ENCODE measurements at regions not wholly inside any gene's neighbourhood (a gene's known extent, or its start where the extent isn't known, plus 50 kb on each side); places are given as distances from the start of the nearest gene placed in this dataset.

GRCh38 chr4:15254236-15254880 is 173.5 kb upstream of the C1QTNF7 start:
- Mint-ChIP-seq H3K4me1 (ENCODE audit: low read depth) (no peaks in the 10 kb centered on the region), H3K27ac (no peak overlapping the region), H3K36me3 (ENCODE audit: low read depth) (no peaks in the 10 kb centered on the region), H3K27me3 (ENCODE audit: low read depth) (no peaks in the 10 kb centered on the region), H3K9me3 (no peaks in the 10 kb centered on the region), H3K4me3 (no peak overlapping the region)

DNA sequence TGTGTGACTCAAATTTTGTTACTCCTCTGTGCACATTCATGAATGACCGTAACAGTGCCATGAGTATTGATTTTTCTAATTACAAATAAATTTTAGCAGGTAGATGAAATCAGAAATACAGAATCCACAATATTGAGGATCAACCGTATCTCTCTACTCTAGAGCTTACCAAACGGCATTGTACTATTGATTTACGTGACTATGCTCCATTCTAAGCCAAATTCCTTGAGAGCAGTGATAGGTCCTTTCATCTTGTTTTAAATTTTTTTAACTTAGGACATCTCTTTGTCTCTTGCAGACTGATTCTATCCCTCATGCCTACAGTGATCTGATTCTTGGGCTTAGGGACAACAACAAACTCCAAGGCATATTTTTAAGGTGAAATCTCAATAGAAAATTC is 172.3 kb upstream of the C1QTNF7 start:
- Mint-ChIP-seq H3K36me3 (ENCODE audit: low read depth) (no peaks in the 10 kb centered on the region), H3K4me3 (no peak overlapping the region), H3K27ac (no peak overlapping the region), H3K4me1 (ENCODE audit: low read depth) (no peaks in the 10 kb centered on the region), H3K27me3 (ENCODE audit: low read depth) (no peaks in the 10 kb centered on the region), H3K9me3 (no peaks in the 10 kb centered on the region)

DNA sequence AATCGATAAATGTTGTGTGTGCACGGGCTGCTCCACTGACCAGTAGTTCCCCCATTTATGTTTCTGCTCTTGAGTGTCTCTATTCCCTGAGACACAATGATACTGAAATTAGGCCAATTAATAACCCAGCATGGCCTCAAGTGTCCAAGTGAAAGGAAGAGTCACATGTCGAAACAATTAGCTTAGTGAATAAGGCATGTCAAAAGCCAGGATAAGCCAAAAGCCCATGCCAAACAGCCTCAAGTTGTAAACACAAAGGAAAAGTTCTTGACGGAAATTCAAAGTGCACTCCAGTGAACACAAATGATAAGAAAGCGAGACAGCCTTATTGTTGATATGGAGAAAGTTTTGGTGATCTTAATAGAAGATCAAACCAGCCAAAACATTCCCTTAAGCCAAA is 167.1 kb upstream of the C1QTNF7 start:
- no peaks in the 10 kb centered on the region for H3K9me3 Mint-ChIP-seq
- H3K4me3 Mint-ChIP-seq = no peak overlapping the region
- no peaks in the 10 kb centered on the region for H3K36me3 Mint-ChIP-seq (ENCODE audit: low read depth)
- H3K27me3 Mint-ChIP-seq (ENCODE audit: low read depth) = peaks cover 3% of the 10 kb centered on the region
- no peaks in the 10 kb centered on the region for H3K4me1 Mint-ChIP-seq (ENCODE audit: low read depth)
- no peak overlapping the region for H3K27ac Mint-ChIP-seq

- H3K27me3 Mint-ChIP-seq (ENCODE audit: low read depth) = peaks cover 6% of the 10 kb centered on the region
- no peaks in the 10 kb centered on the region for H3K36me3 Mint-ChIP-seq (ENCODE audit: low read depth)
- no peak overlapping the region for H3K4me3 Mint-ChIP-seq
- H3K27ac Mint-ChIP-seq = no peak overlapping the region
- H3K4me1 Mint-ChIP-seq (ENCODE audit: low read depth) = no peaks in the 10 kb centered on the region
- no peaks in the 10 kb centered on the region for H3K9me3 Mint-ChIP-seq
These were observed 165.4 kb upstream of the C1QTNF7 start for GRCh38 chr4:15262396-15262795.

DNA sequence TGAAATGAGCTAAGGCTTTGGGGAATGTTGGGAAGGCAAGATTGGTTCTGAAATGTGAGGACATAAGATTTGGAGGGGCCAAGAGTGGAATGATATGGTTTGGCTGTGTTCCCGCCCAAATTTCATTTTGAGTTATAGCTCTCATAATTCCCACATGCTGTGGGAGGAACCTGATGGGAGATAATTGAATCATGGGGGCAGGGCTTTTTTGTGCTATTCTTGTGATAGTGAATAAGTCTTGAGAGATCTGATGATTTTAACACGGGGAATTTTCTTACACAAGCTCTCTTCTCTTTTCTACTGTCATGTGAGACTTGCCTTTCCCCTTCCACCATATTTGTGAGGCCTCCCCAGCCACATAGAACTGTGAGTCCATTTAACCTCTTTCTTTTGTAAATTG is 157.6 kb upstream of the C1QTNF7 start:
- no peaks in the 10 kb centered on the region for H3K4me1 Mint-ChIP-seq (ENCODE audit: low read depth)
- H3K27me3 Mint-ChIP-seq (ENCODE audit: low read depth) = peaks cover 10% of the 10 kb centered on the region
- no peak overlapping the region for H3K27ac Mint-ChIP-seq
- H3K36me3 Mint-ChIP-seq (ENCODE audit: low read depth) = no peaks in the 10 kb centered on the region
- H3K9me3 Mint-ChIP-seq = peaks cover 8% of the 10 kb centered on the region
- H3K4me3 Mint-ChIP-seq = no peak overlapping the region

DNA sequence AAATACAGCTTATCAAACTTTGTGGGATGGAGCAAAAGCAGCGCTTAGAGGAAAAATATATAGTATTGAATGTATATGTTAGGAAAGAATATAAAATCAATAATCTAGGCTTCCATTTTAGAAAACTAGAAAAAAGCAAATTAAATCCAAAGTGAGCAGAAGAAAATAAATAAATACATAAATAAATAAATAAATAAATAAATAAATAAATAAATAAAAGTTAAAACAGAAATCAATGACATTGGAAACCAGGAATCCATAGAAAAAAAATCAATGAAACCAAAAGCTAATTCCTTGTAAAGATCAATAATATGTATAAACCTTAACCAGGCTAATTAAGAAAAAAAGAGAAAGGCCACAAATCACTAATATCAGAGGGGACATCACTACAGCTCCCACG is 141.8 kb upstream of the C1QTNF7 start:
- H3K4me3 Mint-ChIP-seq = no peak overlapping the region
- no peak overlapping the region for H3K27ac Mint-ChIP-seq
- H3K9me3 Mint-ChIP-seq = peaks cover 3% of the 10 kb centered on the region
- no peaks in the 10 kb centered on the region for H3K27me3 Mint-ChIP-seq (ENCODE audit: low read depth)
- H3K36me3 Mint-ChIP-seq (ENCODE audit: low read depth) = no peaks in the 10 kb centered on the region
- H3K4me1 Mint-ChIP-seq (ENCODE audit: low read depth) = no peaks in the 10 kb centered on the region

DNA sequence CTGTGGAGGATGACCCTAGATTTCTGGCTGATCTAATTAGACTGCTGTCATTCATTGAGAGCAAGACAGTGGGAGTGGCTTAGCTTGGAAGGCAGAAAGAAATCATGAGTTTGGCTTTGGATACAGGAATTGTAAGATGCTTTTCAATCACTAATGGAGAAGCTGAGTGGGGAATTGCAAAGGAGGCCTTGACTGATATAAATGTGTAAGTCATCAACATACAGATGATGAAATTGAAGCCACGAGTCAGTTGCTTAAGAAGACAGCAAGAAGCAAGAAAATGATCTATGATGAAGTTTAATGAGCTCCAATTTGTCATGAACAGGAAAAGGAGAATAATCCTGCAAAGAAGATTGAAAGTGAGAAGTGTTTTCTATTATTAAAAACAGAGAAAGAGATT is 136.7 kb upstream of the C1QTNF7 start:
- Mint-ChIP-seq H3K4me3 (no peak overlapping the region), H3K27ac (no peak overlapping the region), H3K36me3 (ENCODE audit: low read depth) (no peaks in the 10 kb centered on the region), H3K27me3 (ENCODE audit: low read depth) (no peaks in the 10 kb centered on the region), H3K9me3 (no peaks in the 10 kb centered on the region), H3K4me1 (ENCODE audit: low read depth) (no peaks in the 10 kb centered on the region)

- Mint-ChIP-seq H3K27ac (no peak overlapping the region), H3K4me1 (ENCODE audit: low read depth) (no peaks in the 10 kb centered on the region), H3K36me3 (ENCODE audit: low read depth) (no peaks in the 10 kb centered on the region), H3K27me3 (ENCODE audit: low read depth) (no peaks in the 10 kb centered on the region), H3K9me3 (no peaks in the 10 kb centered on the region), H3K4me3 (no peak overlapping the region)
These were observed 134.1 kb upstream of the C1QTNF7 start for GRCh38 chr4:15293711-15294110.

DNA sequence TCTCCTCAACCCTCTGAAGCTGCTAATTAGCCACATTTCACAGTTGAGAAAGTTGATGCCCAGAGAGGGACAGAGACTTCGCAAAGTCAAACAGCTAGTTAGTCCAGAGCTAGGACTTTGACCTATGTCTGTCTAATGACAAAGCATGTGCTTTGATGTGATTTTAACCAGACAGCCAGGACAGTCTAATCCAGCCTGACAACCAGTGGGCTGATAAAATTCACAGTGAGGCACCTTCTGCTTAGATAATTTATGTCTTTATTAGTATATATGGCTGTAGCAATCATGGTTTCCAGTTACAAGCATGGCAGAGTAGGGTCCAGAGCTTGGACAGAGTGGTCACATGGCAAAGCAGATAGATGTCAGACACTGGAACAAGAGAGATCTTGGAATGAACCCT is 133.6 kb upstream of the C1QTNF7 start:
- Mint-ChIP-seq H3K27me3 (ENCODE audit: low read depth) (no peaks in the 10 kb centered on the region), H3K36me3 (ENCODE audit: low read depth) (no peaks in the 10 kb centered on the region), H3K27ac (no peak overlapping the region), H3K4me1 (ENCODE audit: low read depth) (no peaks in the 10 kb centered on the region), H3K4me3 (no peak overlapping the region), H3K9me3 (no peaks in the 10 kb centered on the region)

DNA sequence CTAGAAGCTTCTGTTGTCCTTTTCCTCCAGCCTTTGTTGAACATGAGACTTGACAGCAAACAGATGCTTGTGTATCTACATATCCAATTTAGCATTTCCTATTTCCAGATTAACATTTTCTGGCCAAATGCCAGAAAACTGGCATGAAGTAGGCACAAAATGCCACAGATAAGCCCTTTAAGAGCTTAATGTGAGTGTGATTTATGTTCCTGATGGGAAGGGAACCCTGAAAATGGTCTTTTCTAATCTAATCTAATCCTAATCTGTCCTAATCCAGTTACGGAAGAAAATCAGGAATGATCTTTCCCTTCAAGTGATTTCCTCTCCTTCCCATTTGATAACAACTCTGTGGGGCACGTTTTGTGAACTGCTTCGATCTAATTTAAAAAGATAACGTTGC is 133.0 kb upstream of the C1QTNF7 start:
- H3K27ac Mint-ChIP-seq = no peak overlapping the region
- H3K36me3 Mint-ChIP-seq (ENCODE audit: low read depth) = no peaks in the 10 kb centered on the region
- H3K27me3 Mint-ChIP-seq (ENCODE audit: low read depth) = no peaks in the 10 kb centered on the region
- no peaks in the 10 kb centered on the region for H3K4me1 Mint-ChIP-seq (ENCODE audit: low read depth)
- no peaks in the 10 kb centered on the region for H3K9me3 Mint-ChIP-seq
- no peak overlapping the region for H3K4me3 Mint-ChIP-seq

DNA sequence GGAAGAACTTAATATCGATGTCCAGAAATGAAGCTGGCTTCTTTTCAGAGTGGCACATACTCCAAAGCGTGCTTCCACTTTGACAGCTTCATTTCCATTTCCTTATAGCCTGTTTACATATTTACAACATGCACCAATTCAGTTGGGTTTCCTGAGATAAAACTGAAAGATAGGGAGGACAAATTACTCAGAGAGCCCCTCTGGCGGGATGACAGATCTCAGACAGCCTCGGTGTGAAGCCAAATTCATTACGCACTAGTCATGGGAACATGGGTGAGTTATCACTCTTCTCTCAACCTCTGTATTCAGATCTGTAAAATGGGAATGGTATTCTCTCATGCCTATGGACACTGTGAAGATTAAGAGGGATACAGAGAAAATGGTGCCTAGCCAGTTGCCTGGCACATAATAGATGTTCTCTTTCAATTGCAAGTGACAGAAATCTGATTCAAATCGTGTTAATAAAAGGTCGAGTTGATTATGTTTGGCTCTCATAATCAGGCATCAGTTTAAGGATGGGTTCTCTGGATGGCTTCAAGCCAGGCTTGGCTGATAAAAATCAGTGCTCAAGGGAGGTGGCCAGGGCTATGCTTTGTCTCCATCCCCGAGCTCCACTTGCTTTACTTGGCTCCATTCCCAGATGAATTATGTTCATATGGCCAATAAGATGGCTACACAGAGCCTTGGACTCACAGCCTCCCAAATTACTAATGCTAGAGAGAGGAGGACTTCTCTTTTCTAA is 132.2 kb upstream of the C1QTNF7 start:
- Mint-ChIP-seq H3K4me1 (ENCODE audit: low read depth) (no peaks in the 10 kb centered on the region), H3K36me3 (ENCODE audit: low read depth) (no peaks in the 10 kb centered on the region), H3K27me3 (ENCODE audit: low read depth) (no peaks in the 10 kb centered on the region), H3K27ac (no peak overlapping the region), H3K4me3 (no peak overlapping the region), H3K9me3 (no peaks in the 10 kb centered on the region)

- H3K27me3 Mint-ChIP-seq (ENCODE audit: low read depth) = no peaks in the 10 kb centered on the region
- H3K4me1 Mint-ChIP-seq (ENCODE audit: low read depth) = no peaks in the 10 kb centered on the region
- H3K4me3 Mint-ChIP-seq = no peak overlapping the region
- no peaks in the 10 kb centered on the region for H3K9me3 Mint-ChIP-seq
- no peaks in the 10 kb centered on the region for H3K36me3 Mint-ChIP-seq (ENCODE audit: low read depth)
- no peak overlapping the region for H3K27ac Mint-ChIP-seq
These were observed 130.5 kb upstream of the C1QTNF7 start for GRCh38 chr4:15297344-15297743.

- Mint-ChIP-seq H3K4me3 (no peak overlapping the region), H3K4me1 (ENCODE audit: low read depth) (no peaks in the 10 kb centered on the region), H3K9me3 (no peaks in the 10 kb centered on the region), H3K27ac (no peak overlapping the region), H3K27me3 (ENCODE audit: low read depth) (no peaks in the 10 kb centered on the region), H3K36me3 (ENCODE audit: low read depth) (no peaks in the 10 kb centered on the region)
These were observed 128.2 kb upstream of the C1QTNF7 start for GRCh38 chr4:15299627-15300026.

GRCh38 chr4:15303052-15303641 is 124.7 kb upstream of the C1QTNF7 start:
- no peaks in the 10 kb centered on the region for H3K27me3 Mint-ChIP-seq (ENCODE audit: low read depth)
- H3K36me3 Mint-ChIP-seq (ENCODE audit: low read depth) = no peaks in the 10 kb centered on the region
- H3K4me1 Mint-ChIP-seq (ENCODE audit: low read depth) = no peaks in the 10 kb centered on the region
- H3K27ac Mint-ChIP-seq = no peak overlapping the region
- no peaks in the 10 kb centered on the region for H3K9me3 Mint-ChIP-seq
- H3K4me3 Mint-ChIP-seq = no peak overlapping the region

- Mint-ChIP-seq H3K4me1 (ENCODE audit: low read depth) (no peaks in the 10 kb centered on the region), H3K27ac (no peak overlapping the region), H3K4me3 (no peak overlapping the region), H3K9me3 (no peaks in the 10 kb centered on the region), H3K36me3 (ENCODE audit: low read depth) (no peaks in the 10 kb centered on the region), H3K27me3 (ENCODE audit: low read depth) (peaks cover 20% of the 10 kb centered on the region)
These were observed 112.9 kb upstream of the C1QTNF7 start for GRCh38 chr4:15314974-15315373.

Measured in T-helper 1 cell treated with Interleukin-12 subunit alpha and Interleukin-12 subunit beta and Interleukin-4 antibody, amounts not matched to agents 30 μg/mL and 1 μg/mL, for 36 hours (primary cell).